ENCODE measurements at regions not wholly inside any gene's neighbourhood (a gene's known extent, or its start where the extent isn't known, plus 50 kb on each side); places are given as distances from the start of the nearest gene placed in this dataset.

DNA sequence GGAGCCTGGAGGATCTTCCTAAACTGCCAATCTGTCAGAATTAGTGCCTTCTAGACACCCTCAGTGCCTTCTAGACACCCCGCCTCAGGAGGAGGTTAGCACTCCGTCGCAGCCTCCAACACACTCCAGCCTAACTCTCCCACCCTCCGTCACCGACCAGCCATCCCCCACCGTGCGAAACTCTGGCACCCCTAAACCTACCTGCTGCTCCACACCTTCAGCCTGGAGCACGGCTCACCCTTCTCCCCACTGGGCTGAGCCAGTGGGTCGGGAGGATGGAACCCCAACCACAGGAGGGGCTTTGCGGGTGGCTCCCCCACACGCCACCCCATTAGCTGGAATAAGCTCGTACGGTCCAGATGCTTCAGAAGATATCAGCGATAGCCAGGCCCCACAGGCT lies 468.9 kb upstream of the HS6ST1 start:
- TF ChIP-seq EP300 (IDR thresholded peaks at IDR 0.05) (no peak), POLR2A (IDR thresholded peaks at IDR 0.05) (no peak)
- TF ChIP-seq, protein P1, sequence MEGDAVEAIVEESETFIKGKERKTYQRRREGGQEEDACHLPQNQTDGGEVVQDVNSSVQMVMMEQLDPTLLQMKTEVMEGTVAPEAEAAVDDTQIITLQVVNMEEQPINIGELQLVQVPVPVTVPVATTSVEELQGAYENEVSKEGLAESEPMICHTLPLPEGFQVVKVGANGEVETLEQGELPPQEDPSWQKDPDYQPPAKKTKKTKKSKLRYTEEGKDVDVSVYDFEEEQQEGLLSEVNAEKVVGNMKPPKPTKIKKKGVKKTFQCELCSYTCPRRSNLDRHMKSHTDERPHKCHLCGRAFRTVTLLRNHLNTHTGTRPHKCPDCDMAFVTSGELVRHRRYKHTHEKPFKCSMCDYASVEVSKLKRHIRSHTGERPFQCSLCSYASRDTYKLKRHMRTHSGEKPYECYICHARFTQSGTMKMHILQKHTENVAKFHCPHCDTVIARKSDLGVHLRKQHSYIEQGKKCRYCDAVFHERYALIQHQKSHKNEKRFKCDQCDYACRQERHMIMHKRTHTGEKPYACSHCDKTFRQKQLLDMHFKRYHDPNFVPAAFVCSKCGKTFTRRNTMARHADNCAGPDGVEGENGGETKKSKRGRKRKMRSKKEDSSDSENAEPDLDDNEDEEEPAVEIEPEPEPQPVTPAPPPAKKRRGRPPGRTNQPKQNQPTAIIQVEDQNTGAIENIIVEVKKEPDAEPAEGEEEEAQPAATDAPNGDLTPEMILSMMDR (IDR thresholded peaks at IDR 0.05) = no peak
- 90% methylated on average over 14 of the region's 14 CpGs for WGBS, 2 donors
- no peaks in the 10 kb centered on the region for H3K36me3 ChIP-seq
- H3K4me3 ChIP-seq = no peak overlapping the region
- no peaks in the 10 kb centered on the region for H3K9me3 ChIP-seq
- no peak for DNase-seq (ENCODE audit: low spot score in 2 of 2)
- H3K27me3 ChIP-seq = no peaks in the 10 kb centered on the region
- no peaks in the 10 kb centered on the region for H3K4me1 ChIP-seq
- no peak overlapping the region for H3K27ac ChIP-seq

DNA sequence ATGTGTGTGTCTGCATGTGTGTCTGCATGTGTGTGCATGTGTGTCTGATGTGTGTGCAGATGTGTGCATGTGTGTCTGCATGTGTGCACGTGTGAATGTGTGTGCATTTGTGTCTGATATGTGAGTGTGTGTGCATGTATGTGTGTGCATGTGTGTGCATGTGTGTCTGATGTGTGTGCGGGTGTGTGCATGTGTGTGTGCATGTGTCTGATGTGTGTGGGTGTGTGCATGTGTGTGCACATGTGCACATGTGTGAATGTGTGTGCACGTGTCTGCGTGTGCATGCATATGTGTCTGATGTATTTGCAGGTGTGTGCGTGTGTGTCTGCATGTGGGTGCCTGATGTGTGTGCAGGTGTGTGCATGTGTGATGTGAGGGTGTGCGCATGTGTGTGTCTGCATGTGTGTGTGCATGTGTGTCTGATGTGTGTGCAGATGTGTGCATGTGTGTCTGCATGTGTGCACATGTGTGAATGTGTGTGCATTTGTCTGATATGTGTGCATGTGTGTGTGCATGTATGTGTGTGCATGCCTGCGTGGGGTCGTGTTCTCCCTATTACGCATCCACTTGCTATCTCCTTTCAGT lies 470.1 kb upstream of the HS6ST1 start:
- H3K27ac ChIP-seq = no peak overlapping the region
- no peak for DNase-seq (ENCODE audit: low spot score in 2 of 2)
- no peaks in the 10 kb centered on the region for H3K27me3 ChIP-seq
- H3K4me3 ChIP-seq = no peak overlapping the region
- H3K9me3 ChIP-seq = no peaks in the 10 kb centered on the region
- no peaks in the 10 kb centered on the region for H3K4me1 ChIP-seq
- TF ChIP-seq EP300 (IDR thresholded peaks at IDR 0.05) (no peak), POLR2A (IDR thresholded peaks at IDR 0.05) (no peak)
- TF ChIP-seq, protein P1 (IDR thresholded peaks at IDR 0.05) = no peak
- WGBS, 2 donors = 74 to 82% methylated on average over 9 of the region's 9 CpGs
- no peaks in the 10 kb centered on the region for H3K36me3 ChIP-seq

DNA sequence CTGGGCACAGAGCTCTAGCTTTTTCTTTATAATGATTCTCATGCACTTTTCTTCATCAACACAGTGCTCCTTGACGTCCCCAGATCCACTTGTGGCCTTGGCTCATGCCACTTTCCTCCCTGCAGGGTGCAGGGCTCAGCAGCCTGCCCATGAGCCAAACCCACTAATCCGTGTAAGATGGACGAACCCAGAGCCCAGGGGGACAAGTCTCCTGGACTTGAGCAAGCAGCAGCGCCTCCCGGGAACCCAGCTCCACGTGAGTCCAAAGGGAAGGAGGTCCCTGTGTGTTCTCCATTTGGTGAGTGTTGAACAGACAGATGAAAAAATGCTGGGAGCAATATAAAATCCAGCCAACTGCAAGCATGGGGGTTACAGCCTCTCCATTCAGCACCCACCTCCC lies 470.6 kb upstream of the HS6ST1 start:
- Histone ChIP-seq H3K27me3 (no peaks in the 10 kb centered on the region), H3K27ac (no peak overlapping the region), H3K36me3 (no peaks in the 10 kb centered on the region), H3K9me3 (no peaks in the 10 kb centered on the region), H3K4me3 (no peak overlapping the region), H3K4me1 (no peaks in the 10 kb centered on the region)
- no peak for TF ChIP-seq POLR2A (IDR thresholded peaks at IDR 0.05)
- TF ChIP-seq EP300 (IDR thresholded peaks at IDR 0.05) = no peak
- TF ChIP-seq, protein P1 (IDR thresholded peaks at IDR 0.05) = no peak
- DNase-seq (ENCODE audit: low spot score in 2 of 2) = no peak
- WGBS, 2 donors = 81 to 85% methylated on average over 6 of the region's 6 CpGs

DNA sequence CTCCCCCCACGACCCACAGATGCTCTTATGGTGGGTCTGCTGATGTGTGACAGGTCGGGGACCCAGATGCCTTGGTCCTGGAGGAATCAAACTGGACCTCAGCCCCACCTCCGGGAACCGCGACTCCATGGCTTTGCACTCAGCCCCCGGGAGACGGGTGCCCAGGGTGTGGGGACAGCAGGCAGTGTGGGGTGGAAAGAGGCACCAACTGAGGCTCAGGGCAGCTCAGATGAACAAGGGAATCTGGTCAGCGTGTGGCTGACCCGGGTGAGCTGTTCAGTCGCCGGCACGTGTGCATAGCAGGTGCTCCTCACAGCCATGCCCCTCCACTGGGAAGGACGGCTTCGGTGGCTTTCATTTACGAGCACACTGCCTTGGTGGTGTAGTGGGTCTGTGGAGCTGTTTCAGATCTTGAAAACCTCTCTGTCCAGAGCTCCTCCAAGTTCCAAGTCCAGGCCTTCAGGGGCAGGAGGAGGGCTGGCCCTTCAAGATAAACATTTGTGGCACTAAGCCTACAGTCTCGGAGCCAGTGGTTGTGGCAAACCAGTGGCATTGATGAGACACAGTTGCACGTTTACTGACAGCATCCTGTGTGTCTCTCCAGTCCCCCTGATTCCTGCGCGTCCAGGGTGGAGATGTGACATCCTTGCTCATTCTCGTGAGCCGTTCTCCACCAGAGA lies 471.2 kb upstream of the HS6ST1 start:
- Histone ChIP-seq H3K9me3 (no peaks in the 10 kb centered on the region), H3K27me3 (no peaks in the 10 kb centered on the region), H3K27ac (no peak overlapping the region), H3K36me3 (no peaks in the 10 kb centered on the region), H3K4me3 (no peak overlapping the region), H3K4me1 (no peaks in the 10 kb centered on the region)
- TF ChIP-seq, protein P1 (IDR thresholded peaks at IDR 0.05) = no peak
- TF ChIP-seq EP300 (IDR thresholded peaks at IDR 0.05) (no peak), POLR2A (IDR thresholded peaks at IDR 0.05) (no peak)
- 88 to 93% methylated on average over 21 of the region's 21 CpGs for WGBS, 2 donors
- DNase-seq (ENCODE audit: low spot score in 2 of 2) = no peak

DNA sequence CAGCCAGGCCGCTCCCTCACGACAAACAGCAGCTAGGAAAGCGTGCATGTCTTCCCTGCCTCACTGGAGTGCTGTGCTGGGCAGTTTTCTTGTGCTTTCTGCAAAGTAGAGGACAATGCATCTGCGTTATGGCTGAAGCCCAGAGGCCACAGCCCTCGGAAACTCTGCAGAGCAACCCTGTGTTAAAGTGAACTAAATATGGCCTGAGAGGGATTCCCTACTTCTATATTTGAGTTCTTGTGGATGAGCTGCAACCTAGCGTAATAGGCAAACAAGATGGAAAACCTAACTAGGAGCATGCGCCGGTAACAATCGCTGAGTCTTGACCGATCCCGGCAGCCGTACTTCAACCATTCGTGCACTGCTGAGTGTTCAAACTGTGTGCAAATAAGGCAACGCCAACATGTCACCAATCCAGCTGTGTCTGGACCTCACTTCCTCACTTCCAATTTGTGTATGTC lies 471.9 kb upstream of the HS6ST1 start:
- no peaks in the 10 kb centered on the region for H3K4me1 ChIP-seq
- 71 to 81% methylated on average over 13 to 14 of the region's 14 CpGs for WGBS, 2 donors
- DNase-seq (ENCODE audit: low spot score in 2 of 2) = no peak
- TF ChIP-seq EP300 (IDR thresholded peaks at IDR 0.05) (no peak), POLR2A (IDR thresholded peaks at IDR 0.05) (no peak)
- TF ChIP-seq, protein P1 (IDR thresholded peaks at IDR 0.05) = no peak
- no peaks in the 10 kb centered on the region for H3K9me3 ChIP-seq
- H3K27me3 ChIP-seq = no peaks in the 10 kb centered on the region
- H3K4me3 ChIP-seq = no peak overlapping the region
- H3K36me3 ChIP-seq = no peaks in the 10 kb centered on the region
- H3K27ac ChIP-seq = no peak overlapping the region
